Spleen (tissue), 11 donors: ENCODE measurements at regions not wholly inside any gene's neighbourhood (a gene's known extent, or its start where the extent isn't known, plus 50 kb on each side); places are given as distances from the start of the nearest gene placed in this dataset.

Experiments used
- DNase-seq: peaks from one replicate; pipeline ENCODE4 v3.0.0-alpha.2; 2020
- H3K27ac ChIP-seq, 8 donors: fragments of 200-600 bp; sonication (generic) in 7 of 8; 1 replicate in 4 of 8; 2 replicates in 4 of 8; pipeline versions ENCODE4 v1.5.0 to v1.8.0; 2016 to 2021; ENCODE audit warnings: inconsistent platforms in 4 of 8, mild to moderate bottlenecking in 4 of 8, moderate library complexity in 1 of 8
- H3K27me3 ChIP-seq, 7 donors: fragments of 200-600 bp; sonication (generic) in 6 of 7; replicated peaks in 1 of 7; 1 replicate in 4 of 7; 2 replicates in 3 of 7; pipeline versions ENCODE4 v1.5.0 to v1.8.0; 2016 to 2021; ENCODE audit warnings: inconsistent platforms in 3 of 7, mild to moderate bottlenecking in 1 of 7
- H3K36me3 ChIP-seq, 6 donors: fragments of 200-600 bp; sonication (generic) in 5 of 6; 1 replicate in 4 of 6; 2 replicates in 2 of 6; pipeline versions ENCODE4 v1.5.0 to v1.8.0; 2016 to 2021; ENCODE audit warnings: inconsistent platforms in 2 of 6
- H3K4me1 ChIP-seq, 6 donors: fragments of 200-600 bp; sonication (generic) in 5 of 6; 1 replicate in 3 of 6; 2 replicates in 3 of 6; pipeline versions ENCODE4 v1.5.0 to v1.8.0; 2016 to 2021; ENCODE audit warnings: inconsistent platforms in 3 of 6
- H3K4me3 ChIP-seq, 8 donors: fragments of 200-600 bp; sonication (generic) in 7 of 8; 1 replicate in 4 of 8; 2 replicates in 4 of 8; pipeline versions ENCODE4 v1.5.0 to v1.8.0; 2016 to 2021; ENCODE audit warnings: inconsistent platforms in 4 of 8, mild to moderate bottlenecking in 4 of 8, moderate library complexity in 2 of 8
- H3K9me3 ChIP-seq, 8 donors: fragments of 200-600 bp; sonication (generic) in 7 of 8; 1 replicate in 4 of 8; 2 replicates in 4 of 8; pipeline versions ENCODE4 v1.5.0 to v1.8.0; 2016 to 2021; ENCODE audit warnings: inconsistent platforms in 4 of 8
- CTCF ChIP-seq, 11 experiments: fragments of 200-600 bp in 7 of 11; fragments of 450-650 bp in 4 of 11; sonication (generic) in 4 of 11; IDR thresholded peaks in 8 of 11; conservative IDR thresholded peaks in 3 of 11; 1 replicate in 7 of 11; 2 replicates in 4 of 11; pipeline versions ENCODE4 v1.4.0 to v1.8.0; 2016 to 2021; ENCODE audit warnings: antibody characterized with exemption in 11 of 11, inconsistent platforms in 4 of 11, mild to moderate bottlenecking in 1 of 11
- POLR2A ChIP-seq, 3 donors: fragments of 450-650 bp; IDR thresholded peaks; one replicate each; pipeline ENCODE4 v1.5.1; 2017; ENCODE audit warnings: antibody characterized with exemption in 3 of 3, mild to moderate bottlenecking in 1 of 3
- POLR2AphosphoS5 ChIP-seq, 3 donors: sonication (generic); formaldehyde crosslinking; IDR thresholded peaks; one replicate each; pipeline ENCODE4 v1.5.1; 2017; ENCODE audit warnings: antibody characterized with exemption in 3 of 3
- WGBS, 5 donors: extraction: QIAGEN DNeasy Blood & Tissue Kit in 3 of 5; methylation state at CpG; one replicate each; pipeline versions ENCODE4 v1.1.5 to v1.1.7; 2013 to 2018; 5-methylcytosine and 5-hydroxymethylcytosine counted together
- intact Hi-C: fragments of 100-400 bp; cut with DNase I; formaldehyde crosslinking; loops from one replicate; pipeline ENCODE4 v1.15.0; 2023; ENCODE audit warnings: low total_unique reads
- donor health status: healthy with polysubstance abuse.
- donor health status: DM: no; HTN: no; CAD: no; lungs with moderate emphysema.
- donor health status: DM: no; HTN: no; CAD: no.
- donor health status: Bipolar disorder and iron deficiency.
- donor health status: healthy.
- donor health status: DM: no; HTN: no; CAD: no.
- donor health status: DM: yes; HTN: yes; CAD: no.

GRCh38 chr14:85281921-85282320, 248.0 kb upstream of the FLRT2 start:
- intact Hi-C loops = no loop called here
- Histone ChIP-seq H3K27ac (no peak overlapping the region), H3K4me1 (no peaks in the 10 kb centered on the region), H3K4me3 (no peak overlapping the region), H3K27me3 (no peaks in the 10 kb centered on the region), H3K9me3 (no peaks in the 10 kb centered on the region), H3K36me3 (no peaks in the 10 kb centered on the region)
- 70 to 84% (median 74%) methylated on average over 3 of the region's 3 CpGs for whole genome bisulfite sequencing, 5 donors
- TF ChIP-seq CTCF (IDR thresholded peaks at IDR 0.05 in 8 of 11, conservative IDR thresholded peaks at IDR 0.05 in 3 of 11) = no peak
- no peak for TF ChIP-seq POLR2AphosphoS5 (IDR thresholded peaks at IDR 0.05)
- TF ChIP-seq POLR2A (IDR thresholded peaks at IDR 0.05) = no peak
- DNase-seq = no peak

GRCh38 chr14:85288041-85288440, 241.9 kb upstream of the FLRT2 start:
- intact Hi-C loops = no loop called here
- H3K9me3 ChIP-seq = peaks cover 0 to 3% (median 0%) of the 10 kb centered on the region in 8 donors

DNA sequence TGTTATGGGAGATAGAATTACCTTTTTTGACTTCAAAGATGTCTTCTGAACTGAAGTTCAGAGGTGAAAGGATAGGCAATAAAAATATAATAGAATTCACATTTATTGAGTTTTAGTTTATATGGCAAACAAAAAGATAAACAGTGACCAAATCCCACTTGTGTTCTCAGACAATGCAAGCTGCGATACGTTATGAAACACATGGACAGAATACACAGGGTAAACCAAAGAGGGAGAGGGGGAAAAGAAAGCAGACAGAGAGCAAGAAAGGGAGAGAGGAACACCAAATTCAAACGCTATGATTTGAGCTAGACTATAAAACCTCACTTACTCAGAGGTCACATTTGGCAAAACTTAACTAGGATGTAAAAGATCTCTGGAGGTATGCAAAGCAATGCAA, 238.2 kb upstream of the FLRT2 start:
- TF ChIP-seq CTCF (IDR thresholded peaks at IDR 0.05 in 8 of 11, conservative IDR thresholded peaks at IDR 0.05 in 3 of 11) (no peak), POLR2A (IDR thresholded peaks at IDR 0.05) (no peak), POLR2AphosphoS5 (IDR thresholded peaks at IDR 0.05) (no peak)
- intact Hi-C loops = no loop called here
- Histone ChIP-seq H3K4me1 (peaks cover 0 to 4% (median 0%) of the 10 kb centered on the region in 6 donors), H3K27ac (no peak overlapping the region), H3K27me3 (no peaks in the 10 kb centered on the region), H3K9me3 (peaks cover 0 to 3% (median 0%) of the 10 kb centered on the region in 8 donors), H3K4me3 (no peak overlapping the region), H3K36me3 (no peaks in the 10 kb centered on the region)
- no peak for DNase-seq
- 90 to 98% (median 95%) methylated on average over 3 of the region's 3 CpGs for WGBS, 5 donors

More at GRCh38 chr14:85288041-85288440, 241.9 kb upstream of the FLRT2 start:
- no peak for DNase-seq
- TF ChIP-seq POLR2AphosphoS5 (IDR thresholded peaks at IDR 0.05) (no peak), POLR2A (IDR thresholded peaks at IDR 0.05) (no peak), CTCF (IDR thresholded peaks at IDR 0.05 in 8 of 11, conservative IDR thresholded peaks at IDR 0.05 in 3 of 11) (no peak)
- Histone ChIP-seq H3K27ac (no peak overlapping the region), H3K4me1 (no peaks in the 10 kb centered on the region), H3K36me3 (no peaks in the 10 kb centered on the region), H3K27me3 (no peaks in the 10 kb centered on the region), H3K4me3 (no peak overlapping the region)
- 79 to 92% (median 90%) methylated on average over 3 of the region's 3 CpGs for WGBS, 5 donors

DNA sequence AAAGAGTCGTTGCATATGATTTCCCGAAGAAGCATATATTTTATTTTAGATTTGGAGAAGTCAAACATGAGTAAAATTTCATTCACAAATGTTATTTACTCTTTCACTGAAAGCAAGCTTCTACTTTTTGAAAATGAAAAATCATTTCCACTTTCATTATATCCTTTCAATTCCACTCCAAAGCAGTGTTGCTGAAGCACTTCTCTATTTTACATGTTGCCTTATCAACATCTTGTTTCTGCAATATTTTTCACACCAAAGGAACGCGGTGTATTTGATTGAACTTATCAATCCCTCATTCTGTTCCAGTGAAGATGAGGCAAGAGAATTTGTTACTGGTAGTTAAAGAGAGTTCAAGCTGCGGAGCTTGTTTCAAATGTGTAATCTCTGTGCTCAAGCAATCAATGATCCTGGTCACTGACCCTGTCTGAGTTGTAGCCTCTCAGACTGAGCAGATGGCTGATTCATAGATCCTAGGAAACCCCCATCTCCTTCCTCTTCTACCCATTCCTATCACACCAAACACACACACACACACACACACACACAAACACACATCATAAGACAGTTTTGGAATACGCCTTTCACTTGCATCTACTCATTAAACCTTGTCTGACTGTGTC, 236.2 kb upstream of the FLRT2 start:
- intact Hi-C loops = no loop called here
- Histone ChIP-seq H3K9me3 (peaks cover 0 to 9% (median 0%) of the 10 kb centered on the region in 8 donors), H3K27ac (no peak overlapping the region), H3K27me3 (no peaks in the 10 kb centered on the region), H3K36me3 (no peaks in the 10 kb centered on the region), H3K4me3 (no peak overlapping the region), H3K4me1 (peaks cover 0 to 4% (median 0%) of the 10 kb centered on the region in 6 donors)
- TF ChIP-seq POLR2A (IDR thresholded peaks at IDR 0.05) (no peak), POLR2AphosphoS5 (IDR thresholded peaks at IDR 0.05) (no peak), CTCF (IDR thresholded peaks at IDR 0.05 in 8 of 11, conservative IDR thresholded peaks at IDR 0.05 in 3 of 11) (no peak)
- 51 to 72% (median 55%) methylated on average over 6 of the region's 6 CpGs for whole genome bisulfite sequencing, 5 donors
- no peak for DNase-seq
